HEK293 (cell line): ENCODE measurements at regions not wholly inside any gene's neighbourhood (a gene's known extent, or its start where the extent isn't known, plus 50 kb on each side); places are given as distances from the start of the nearest gene placed in this dataset.

Experiments
- CTCF ChIA-PET: fragments of 350-600 bp; formaldehyde crosslinking; extraction: SDS; loops from one replicate; lab custom pipeline; 2021; ENCODE audit warnings: antibody characterized with exemption; lab: Yijun Ruan, JAX
- POLR2A ChIA-PET: fragments of 300-600 bp; formaldehyde crosslinking; extraction: SDS; loops from one replicate; lab custom pipeline; 2020; ENCODE audit warnings: antibody characterized with exemption, inconsistent platforms; lab: Yijun Ruan, JAX
- H3K27ac ChIP-seq: fragments of 200-500 bp; sonication (Bioruptor generic); 2 replicates; pipeline ENCODE4 v1.5.1; 2014; ENCODE audit warnings: low read depth, low read length, control low read depth, inconsistent platforms; ENCODE audit errors: extremely low read depth
- H3K36me3 ChIP-seq, 2 experiments: fragments of 200-500 bp in 1 of 2; sonication (Bioruptor generic) in 1 of 2; 1 replicate in 1 of 2; 2 replicates in 1 of 2; pipeline ENCODE4 v1.5.1; 2014 to 2017; ENCODE audit warnings: inconsistent platforms in 2 of 2, low read length in 2 of 2; ENCODE audit not compliant: control insufficient read depth in 2 of 2, insufficient read depth in 1 of 2
- H3K4me1 ChIP-seq: fragments of 200-500 bp; sonication (Bioruptor generic); 2 replicates; pipeline ENCODE4 v1.5.1; 2014; ENCODE audit warnings: mild to moderate bottlenecking, low read length, inconsistent platforms; ENCODE audit not compliant: control insufficient read depth, insufficient read depth
- H3K4me3 ChIP-seq: 2 replicates; pipeline ENCODE4 v1.5.1; 2011; ENCODE audit warnings: low read depth, mild to moderate bottlenecking, control low read depth, low read length, moderate library complexity
- H3K9me3 ChIP-seq: fragments of 200-500 bp; sonication (Bioruptor generic); 2 replicates; pipeline ENCODE4 v1.5.1; 2014; ENCODE audit warnings: low read depth, low read length, inconsistent platforms; ENCODE audit not compliant: control insufficient read depth, insufficient read depth
- WT1 ChIP-seq: fragments of 450-650 bp; formaldehyde crosslinking; IDR thresholded peaks from 2 replicates; pipeline ENCODE4 v1.5.1; 2016; ENCODE audit warnings: missing biosample characterization, missing genetic modification characterization
- ZBTB44 ChIP-seq: fragments of 450-650 bp; IDR thresholded peaks from 2 replicates; pipeline ENCODE4 v1.5.1; 2018; ENCODE audit warnings: missing biosample characterization, mild to moderate bottlenecking, missing genetic modification characterization
- ZNF175 ChIP-seq: fragments of 450-650 bp; formaldehyde crosslinking; IDR thresholded peaks from 2 replicates; pipeline ENCODE4 v1.5.1; 2016; ENCODE audit warnings: missing biosample characterization, missing genetic modification characterization
- ZNF488 ChIP-seq: fragments of 450-650 bp; formaldehyde crosslinking; IDR thresholded peaks from 2 replicates; pipeline ENCODE4 v1.5.1; 2016; ENCODE audit warnings: missing biosample characterization, missing genetic modification characterization
- ZNF510 ChIP-seq: fragments of 450-650 bp; formaldehyde crosslinking; IDR thresholded peaks from 2 replicates; pipeline ENCODE4 v1.5.1; 2018; ENCODE audit warnings: mild to moderate bottlenecking, missing genetic modification characterization, missing biosample characterization; ENCODE audit not compliant: insufficient replicate concordance

GRCh38 chr11:112911124-112911523 lies 50.1 kb upstream of the NCAM1 start:
- no peaks in the 10 kb centered on the region for H3K9me3 ChIP-seq
- ChIA-PET POLR2A (no interaction called here), CTCF (no interaction called here)
- no peak overlapping the region for H3K27ac ChIP-seq
- no peak overlapping the region for H3K4me3 ChIP-seq
- H3K4me1 ChIP-seq = no peaks in the 10 kb centered on the region
- no peaks in the 10 kb centered on the region for H3K36me3 ChIP-seq
- no peak for TF ChIP-seq ZNF510 (tag by site-specific recombination)
- no peak for TF ChIP-seq ZBTB44 (tag by site-specific recombination)
- TF ChIP-seq ZNF175 (tag by site-specific recombination) = no peak
- no peak for TF ChIP-seq WT1 (tag by site-specific recombination)
- no peak for TF ChIP-seq ZNF488
